ENCODE measurements at regions not wholly inside any gene's neighbourhood (a gene's known extent, or its start where the extent isn't known, plus 50 kb on each side); places are given as distances from the start of the nearest gene placed in this dataset.

GRCh38 chr13:37263871-37264270 lies 158.4 kb upstream of the CSNK1A1L start:
- no peaks in the 10 kb centered on the region for H3K9me2 ChIP-seq (replicated peaks; ENCODE audit: insufficient read depth, low read length)
- H3K27ac ChIP-seq (ENCODE audit: low read length): no peak overlapping the region
- H3K36me3 ChIP-seq (replicated peaks; ENCODE audit: insufficient read depth, low read length): no peaks in the 10 kb centered on the region
- no peaks in the 10 kb centered on the region for H3K79me2 ChIP-seq (ENCODE audit: low read length)
- no peaks in the 10 kb centered on the region for H3K27me3 ChIP-seq (replicated peaks; ENCODE audit: insufficient read depth, low read length)
- H4K20me1 ChIP-seq (ENCODE audit: insufficient read depth, low read length): no peaks in the 10 kb centered on the region
- H3K4me1 ChIP-seq (ENCODE audit: low read length): no peaks in the 10 kb centered on the region
- DNase-seq: no peak
- H3F3A ChIP-seq (ENCODE audit: insufficient read depth, low read length): no peaks in the 10 kb centered on the region
- TF ChIP-seq EZH2 (optimal IDR thresholded peaks at IDR 0.05; ENCODE audit: low read depth, low read length) (no peak), EZH2phosphoT487 (IDR thresholded peaks at IDR 0.05; ENCODE audit: low read length) (no peak)
- TF ChIP-seq, protein P1, sequence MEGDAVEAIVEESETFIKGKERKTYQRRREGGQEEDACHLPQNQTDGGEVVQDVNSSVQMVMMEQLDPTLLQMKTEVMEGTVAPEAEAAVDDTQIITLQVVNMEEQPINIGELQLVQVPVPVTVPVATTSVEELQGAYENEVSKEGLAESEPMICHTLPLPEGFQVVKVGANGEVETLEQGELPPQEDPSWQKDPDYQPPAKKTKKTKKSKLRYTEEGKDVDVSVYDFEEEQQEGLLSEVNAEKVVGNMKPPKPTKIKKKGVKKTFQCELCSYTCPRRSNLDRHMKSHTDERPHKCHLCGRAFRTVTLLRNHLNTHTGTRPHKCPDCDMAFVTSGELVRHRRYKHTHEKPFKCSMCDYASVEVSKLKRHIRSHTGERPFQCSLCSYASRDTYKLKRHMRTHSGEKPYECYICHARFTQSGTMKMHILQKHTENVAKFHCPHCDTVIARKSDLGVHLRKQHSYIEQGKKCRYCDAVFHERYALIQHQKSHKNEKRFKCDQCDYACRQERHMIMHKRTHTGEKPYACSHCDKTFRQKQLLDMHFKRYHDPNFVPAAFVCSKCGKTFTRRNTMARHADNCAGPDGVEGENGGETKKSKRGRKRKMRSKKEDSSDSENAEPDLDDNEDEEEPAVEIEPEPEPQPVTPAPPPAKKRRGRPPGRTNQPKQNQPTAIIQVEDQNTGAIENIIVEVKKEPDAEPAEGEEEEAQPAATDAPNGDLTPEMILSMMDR (IDR thresholded peaks at IDR 0.05; ENCODE audit: low read length): no peak
- no peak overlapping the region for H3K4me3 ChIP-seq (ENCODE audit: low read length)
- no peak overlapping the region for H3K9ac ChIP-seq (ENCODE audit: low read length)
- H3K9me3 ChIP-seq (replicated peaks; ENCODE audit: insufficient read depth, low read length): no peaks in the 10 kb centered on the region
- no peak overlapping the region for H2AFZ ChIP-seq (ENCODE audit: low read length)
- H3K4me2 ChIP-seq (ENCODE audit: low read depth, low read length): no peak overlapping the region

DNA sequence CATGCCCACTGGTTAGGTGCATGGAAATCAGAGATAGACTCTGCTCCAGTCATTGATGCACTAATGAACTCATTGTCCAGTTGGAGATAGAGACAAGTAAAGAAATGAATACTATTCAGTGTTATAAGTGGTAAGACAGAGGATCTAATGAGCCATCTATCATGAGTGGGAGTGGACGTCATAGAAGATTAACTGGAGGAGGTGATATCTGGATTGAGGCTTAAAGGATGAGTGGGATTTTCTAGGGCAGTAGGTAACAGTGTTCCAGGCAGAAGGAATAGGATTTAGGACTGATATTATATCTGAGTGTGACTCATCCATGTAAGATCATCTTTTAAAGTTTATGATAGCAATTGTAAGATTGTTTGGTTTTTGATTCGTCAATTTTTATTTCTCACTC lies 152.2 kb upstream of the CSNK1A1L start:
- Histone ChIP-seq H3K27me3 (replicated peaks; ENCODE audit: insufficient read depth, low read length) (no peaks in the 10 kb centered on the region), H3K4me2 (ENCODE audit: low read depth, low read length) (no peak overlapping the region), H3K4me3 (ENCODE audit: low read length) (no peak overlapping the region), H2AFZ (ENCODE audit: low read length) (no peak overlapping the region), H3K9me2 (replicated peaks; ENCODE audit: insufficient read depth, low read length) (no peaks in the 10 kb centered on the region), H3K9ac (ENCODE audit: low read length) (no peak overlapping the region), H3K4me1 (ENCODE audit: low read length) (no peaks in the 10 kb centered on the region), H3K79me2 (ENCODE audit: low read length) (no peaks in the 10 kb centered on the region), H4K20me1 (ENCODE audit: insufficient read depth, low read length) (no peaks in the 10 kb centered on the region), H3K27ac (ENCODE audit: low read length) (no peak overlapping the region), H3K36me3 (replicated peaks; ENCODE audit: insufficient read depth, low read length) (no peaks in the 10 kb centered on the region), H3F3A (ENCODE audit: insufficient read depth, low read length) (no peaks in the 10 kb centered on the region), H3K9me3 (replicated peaks; ENCODE audit: insufficient read depth, low read length) (no peaks in the 10 kb centered on the region)
- TF ChIP-seq, protein P1 (IDR thresholded peaks at IDR 0.05; ENCODE audit: low read length): no peak
- no peak for TF ChIP-seq EZH2 (optimal IDR thresholded peaks at IDR 0.05; ENCODE audit: low read depth, low read length)
- TF ChIP-seq EZH2phosphoT487 (IDR thresholded peaks at IDR 0.05; ENCODE audit: low read length): no peak
- no peak for DNase-seq

DNA sequence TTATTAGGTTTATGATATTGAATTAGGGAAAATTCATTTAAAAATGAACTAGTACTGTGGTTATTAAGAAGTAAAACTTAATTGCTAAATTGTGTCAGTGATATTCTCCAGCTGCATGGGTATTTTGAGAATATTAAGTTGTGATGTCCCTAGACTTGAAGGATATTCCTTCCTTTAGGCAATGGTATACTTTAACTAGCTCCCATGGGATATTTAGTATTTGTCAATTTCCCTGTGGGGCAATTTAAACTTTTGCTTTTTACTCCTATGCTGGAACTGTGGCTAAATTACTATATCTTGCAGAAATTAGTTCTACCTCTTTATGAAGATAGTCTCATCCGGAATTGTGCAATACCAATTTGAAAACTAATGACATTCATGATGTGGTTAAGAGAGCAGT lies 151.6 kb upstream of the CSNK1A1L start:
- TF ChIP-seq, protein P1 (IDR thresholded peaks at IDR 0.05; ENCODE audit: low read length): no peak
- TF ChIP-seq EZH2phosphoT487 (IDR thresholded peaks at IDR 0.05; ENCODE audit: low read length): no peak
- no peak for TF ChIP-seq EZH2 (optimal IDR thresholded peaks at IDR 0.05; ENCODE audit: low read depth, low read length)
- no peaks in the 10 kb centered on the region for H3K4me1 ChIP-seq (ENCODE audit: low read length)

More for the DNA sequence above, 151.6 kb upstream of the CSNK1A1L start:
- no peak overlapping the region for H3K27ac ChIP-seq (ENCODE audit: low read length)
- no peak overlapping the region for H3K9ac ChIP-seq (ENCODE audit: low read length)
- H3K79me2 ChIP-seq (ENCODE audit: low read length): no peaks in the 10 kb centered on the region
- no peaks in the 10 kb centered on the region for H3K9me3 ChIP-seq (replicated peaks; ENCODE audit: insufficient read depth, low read length)
- no peak for DNase-seq
- H4K20me1 ChIP-seq (ENCODE audit: insufficient read depth, low read length): no peaks in the 10 kb centered on the region
- H3K36me3 ChIP-seq (replicated peaks; ENCODE audit: insufficient read depth, low read length): no peaks in the 10 kb centered on the region
- H3F3A ChIP-seq (ENCODE audit: insufficient read depth, low read length): no peaks in the 10 kb centered on the region
- no peak overlapping the region for H3K4me3 ChIP-seq (ENCODE audit: low read length)
- H3K9me2 ChIP-seq (replicated peaks; ENCODE audit: insufficient read depth, low read length): no peaks in the 10 kb centered on the region
- H3K4me2 ChIP-seq (ENCODE audit: low read depth, low read length): no peak overlapping the region
- H3K27me3 ChIP-seq (replicated peaks; ENCODE audit: insufficient read depth, low read length): no peaks in the 10 kb centered on the region
- H2AFZ ChIP-seq (ENCODE audit: low read length): no peak overlapping the region
